ENCODE measurements at regions not wholly inside any gene's neighbourhood (a gene's known extent, or its start where the extent isn't known, plus 50 kb on each side); places are given as distances from the start of the nearest gene placed in this dataset.

GRCh38 chr4:166655705-166656104 is 578.6 kb downstream of the SPOCK3 start:
- TF ChIP-seq CTCF (CRISPR knock-in tag; IDR thresholded peaks at IDR 0.05), result no peak
- TF ChIP-seq SIN3A (IDR thresholded peaks at IDR 0.05; ENCODE audit: borderline replicate concordance, low read depth, low read length), result no peak
- TF ChIP-seq POLR2A (IDR thresholded peaks at IDR 0.05; ENCODE audit: insufficient read depth in 1 of 2, low read depth in 2 of 2, low read length in 2 of 2), result no peak
- TF ChIP-seq CHD2 (IDR thresholded peaks at IDR 0.05; ENCODE audit: low read depth, low read length), result no peak
- no peak for TF ChIP-seq TEF (CRISPR knock-in tag; IDR thresholded peaks at IDR 0.05)
- TF ChIP-seq ZNF670 (CRISPR knock-in tag; IDR thresholded peaks at IDR 0.05; ENCODE audit: borderline replicate concordance), result no peak
- no peak for TF ChIP-seq NFATC3 (CRISPR knock-in tag; IDR thresholded peaks at IDR 0.05)
- no peak for TF ChIP-seq ZNF609 (CRISPR knock-in tag; IDR thresholded peaks at IDR 0.05; ENCODE audit: borderline replicate concordance)
- TF ChIP-seq RAD21 (CRISPR knock-in tag; IDR thresholded peaks at IDR 0.05), result no peak
- TF ChIP-seq ATF2 (CRISPR knock-in tag; IDR thresholded peaks at IDR 0.05), result no peak
- no peak for TF ChIP-seq CBFB (CRISPR knock-in tag; IDR thresholded peaks at IDR 0.05)
- TF ChIP-seq ZKSCAN1 (IDR thresholded peaks at IDR 0.05; ENCODE audit: low read length), result no peak
- TF ChIP-seq YY1 (IDR thresholded peaks at IDR 0.05; ENCODE audit: insufficient read depth, insufficient replicate concordance, low read depth, low read length), result no peak
- TF ChIP-seq ZNF747 (CRISPR knock-in tag; IDR thresholded peaks at IDR 0.05; ENCODE audit: borderline replicate concordance), result no peak
